ENCODE measurements at regions not wholly inside any gene's neighbourhood (a gene's known extent, or its start where the extent isn't known, plus 50 kb on each side); places are given as distances from the start of the nearest gene placed in this dataset.

DNA sequence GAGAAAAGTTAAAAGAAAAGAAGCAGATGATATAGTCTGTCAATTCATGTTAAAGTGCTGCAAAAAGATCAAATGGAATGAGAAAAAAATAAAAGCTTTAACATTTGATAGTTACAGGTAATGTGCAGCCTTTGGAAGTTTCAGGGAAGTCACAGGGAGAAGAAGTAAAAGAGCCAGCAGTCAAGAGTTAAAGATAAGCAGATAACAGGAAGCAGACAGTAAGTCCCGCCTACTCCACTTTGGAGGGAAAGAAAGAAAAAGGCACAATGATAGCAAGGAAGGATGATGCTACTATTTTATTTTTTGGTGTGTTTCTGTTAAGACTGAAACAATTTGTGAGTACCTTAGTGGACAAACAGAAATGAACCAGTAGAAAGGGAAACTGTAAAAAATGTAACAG, 111.1 kb upstream of the KRR1 start:
- TF ChIP-seq, protein P1, sequence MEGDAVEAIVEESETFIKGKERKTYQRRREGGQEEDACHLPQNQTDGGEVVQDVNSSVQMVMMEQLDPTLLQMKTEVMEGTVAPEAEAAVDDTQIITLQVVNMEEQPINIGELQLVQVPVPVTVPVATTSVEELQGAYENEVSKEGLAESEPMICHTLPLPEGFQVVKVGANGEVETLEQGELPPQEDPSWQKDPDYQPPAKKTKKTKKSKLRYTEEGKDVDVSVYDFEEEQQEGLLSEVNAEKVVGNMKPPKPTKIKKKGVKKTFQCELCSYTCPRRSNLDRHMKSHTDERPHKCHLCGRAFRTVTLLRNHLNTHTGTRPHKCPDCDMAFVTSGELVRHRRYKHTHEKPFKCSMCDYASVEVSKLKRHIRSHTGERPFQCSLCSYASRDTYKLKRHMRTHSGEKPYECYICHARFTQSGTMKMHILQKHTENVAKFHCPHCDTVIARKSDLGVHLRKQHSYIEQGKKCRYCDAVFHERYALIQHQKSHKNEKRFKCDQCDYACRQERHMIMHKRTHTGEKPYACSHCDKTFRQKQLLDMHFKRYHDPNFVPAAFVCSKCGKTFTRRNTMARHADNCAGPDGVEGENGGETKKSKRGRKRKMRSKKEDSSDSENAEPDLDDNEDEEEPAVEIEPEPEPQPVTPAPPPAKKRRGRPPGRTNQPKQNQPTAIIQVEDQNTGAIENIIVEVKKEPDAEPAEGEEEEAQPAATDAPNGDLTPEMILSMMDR (IDR thresholded peaks at IDR 0.05; ENCODE audit: insufficient read depth, low read length) = no peak
- no peak for TF ChIP-seq POLR2AphosphoS5 (IDR thresholded peaks at IDR 0.05; ENCODE audit: low read depth)
